K562 (cell line): ENCODE measurements at regions not wholly inside any gene's neighbourhood (a gene's known extent, or its start where the extent isn't known, plus 50 kb on each side); places are given as distances from the start of the nearest gene placed in this dataset.

Experiments
- ATAC-seq: fragments of 200-7000 bp; cut with Tn5 transposase; 3 replicates; pipeline ENCODE4 v1.9.1; 2020; ENCODE audit warnings: moderate library complexity
- BruUV-seq: library from RNA; stranded (reverse); fragments of 400-500 nt; replicated peaks from 2 replicates; lab custom pipeline; 2021; lab: Mats Ljungman, UMichigan
- CTCF ChIA-PET: fragments of 300-600 bp; formaldehyde crosslinking; extraction: SDS; loops from one replicate; lab custom pipeline; 2021; ENCODE audit warnings: low intra/inter-chr PET ratio; lab: Yijun Ruan, JAX
- POLR2A ChIA-PET: fragments of 300-600, 350-650 bp; sonication (Branson Sonifier 250); formaldehyde crosslinking; extraction: SDS; loops from one replicate; lab custom pipeline; 2021; ENCODE audit warnings: antibody characterized with exemption, inconsistent platforms; lab: Yijun Ruan, JAX
- DNase-seq, 4 experiments: peaks; one replicate each; pipeline versions ENCODE4 v3.0.0 to v3.0.0-alpha.2; 2011 to 2018; ENCODE audit warnings: low spot score in 3 of 4, mixed read lengths in 3 of 4; ENCODE audit errors: extremely low read depth in 1 of 4
- FAIRE-seq: peaks from 2 replicates; lab custom pipeline; 2011; peaks lifted over from hg19 to GRCh38; lab: Jason Lieb, UNC
- H2AFZ ChIP-seq: 2 replicates; pipeline ENCODE4 v1.6.0; 2011; ENCODE audit warnings: low read depth, low read length, control low read depth, inconsistent platforms
- H3K27ac ChIP-seq: fragments of 200-600 bp; 3 replicates; pipeline ENCODE4 v1.8.0; 2011; ENCODE audit warnings: low read depth, mild to moderate bottlenecking, control low read depth, inconsistent platforms, low read length, moderate library complexity, mixed read lengths; ENCODE audit errors: extremely low read depth
- H3K27me3 ChIP-seq, 2 experiments: fragments of 300-600 bp in 1 of 2; 2 replicates in 1 of 2; 3 replicates in 1 of 2; pipeline versions ENCODE4 v1.6.0 to v1.8.0; 2011; ENCODE audit warnings: inconsistent platforms in 2 of 2, low read length in 2 of 2, mild to moderate bottlenecking in 1 of 2, mixed read lengths in 1 of 2, moderate library complexity in 1 of 2; ENCODE audit not compliant: control insufficient read depth in 2 of 2, insufficient read depth in 2 of 2
- H3K36me3 ChIP-seq: fragments of 300-600 bp; 3 replicates; pipeline ENCODE4 v1.8.0; 2011; ENCODE audit warnings: mild to moderate bottlenecking, low read length, inconsistent platforms; ENCODE audit not compliant: control insufficient read depth, insufficient read depth
- H3K4me1 ChIP-seq, 2 experiments: fragments of 200-600 bp in 1 of 2; replicated peaks in 1 of 2; 2 replicates in 1 of 2; 3 replicates in 1 of 2; pipeline versions ENCODE4 v1.5.1 to v1.8.0; 2011; ENCODE audit warnings: inconsistent platforms in 2 of 2, low read length in 2 of 2, mild to moderate bottlenecking in 1 of 2, mixed read lengths in 1 of 2, moderate library complexity in 1 of 2; ENCODE audit not compliant: control insufficient read depth in 2 of 2, insufficient read depth in 2 of 2
- H3K4me2 ChIP-seq: 2 replicates; pipeline ENCODE4 v1.6.1; 2011; ENCODE audit warnings: low read length, control low read depth, inconsistent platforms, mixed read lengths; ENCODE audit not compliant: insufficient read depth
- H3K4me3 ChIP-seq: fragments of 200-600 bp; sonication (generic), shearing (Covaris generic); 2 replicates; pipeline ENCODE4 v1.5.1; 2016; ENCODE audit warnings: control low read depth, inconsistent platforms
- H3K79me2 ChIP-seq: fragments of 200-600 bp; 3 replicates; pipeline ENCODE4 v1.8.0; 2011; ENCODE audit warnings: low read length, inconsistent platforms; ENCODE audit not compliant: control insufficient read depth, insufficient read depth
- H3K9ac ChIP-seq, 2 experiments: 2 replicates each; pipeline versions ENCODE4 v1.6.0 to v1.6.1; 2011; ENCODE audit warnings: low read depth in 2 of 2, low read length in 2 of 2, control low read depth in 1 of 2, inconsistent platforms in 1 of 2, mild to moderate bottlenecking in 1 of 2, mixed read lengths in 1 of 2; ENCODE audit not compliant: insufficient read depth in 1 of 2
- H3K9me1 ChIP-seq: one replicate; pipeline ENCODE4 v1.6.0; 2011; ENCODE audit warnings: inconsistent platforms, mild to moderate bottlenecking, low read length, moderate library complexity; ENCODE audit not compliant: control insufficient read depth, insufficient read depth
- H3K9me3 ChIP-seq: replicated peaks from 2 replicates; pipeline ENCODE4 v1.5.1; 2011; ENCODE audit warnings: low read depth, low read length, inconsistent platforms; ENCODE audit not compliant: control insufficient read depth, insufficient read depth
- H4K20me1 ChIP-seq: replicated peaks from 2 replicates; pipeline ENCODE4 v1.6.1; 2011; ENCODE audit warnings: low read length, inconsistent platforms, mixed read lengths; ENCODE audit not compliant: control insufficient read depth, insufficient read depth
- CCNT2 ChIP-seq: IDR thresholded peaks from 2 replicates; pipeline ENCODE4 v1.6.1; 2011; ENCODE audit warnings: borderline replicate concordance, low read depth, mild to moderate bottlenecking, moderate library complexity, mixed read lengths, low read length; ENCODE audit not compliant: insufficient read length; ENCODE audit errors: extremely low read depth
- DIDO1 ChIP-seq: fragments of 450-650 bp; IDR thresholded peaks from 2 replicates; pipeline ENCODE4 v1.6.1; 2016; ENCODE audit warnings: low read depth, missing biosample characterization, missing genetic modification characterization
- HIVEP1 ChIP-seq: fragments of 250-450 bp; sonication (Bioruptor Pico); IDR thresholded peaks from 2 replicates; pipeline ENCODE4 v1.4.0; 2020; ENCODE audit warnings: mild to moderate bottlenecking
- HNRNPH1 ChIP-seq: fragments of 200-400 bp; formaldehyde crosslinking; optimal IDR thresholded peaks from 2 replicates; pipeline ENCODE3; 2017; ENCODE audit warnings: low read depth, mild to moderate bottlenecking, low read length, moderate library complexity
- JUN ChIP-seq, 2 experiments: sonication (generic) in 1 of 2; formaldehyde crosslinking in 1 of 2; IDR thresholded peaks; 2 replicates each; pipeline versions ENCODE4 v1.6.1 to v1.8.0; 2012 to 2022; ENCODE audit warnings: borderline replicate concordance in 2 of 2, mild to moderate bottlenecking in 2 of 2, improper control_type of control experiment in 1 of 2, low read depth in 1 of 2, low read length in 1 of 2, missing genetic modification reagents in 1 of 2
- KDM2B ChIP-seq: fragments of 250-450 bp; sonication (Bioruptor Pico); IDR thresholded peaks from 2 replicates; pipeline ENCODE4 v1.8.0; 2021; ENCODE audit warnings: mild to moderate bottlenecking, moderate library complexity
- PCBP1 ChIP-seq: fragments of 200-400 bp; formaldehyde crosslinking; IDR thresholded peaks from 2 replicates; pipeline ENCODE4 v1.6.1; 2018; ENCODE audit warnings: mild to moderate bottlenecking, low read depth, low read length; ENCODE audit not compliant: poor library complexity, severe bottlenecking
- RHOXF2B ChIP-seq: fragments of 250-450 bp; sonication (Bioruptor Pico); conservative IDR thresholded peaks from 2 replicates; pipeline ENCODE4 v1.5.1; 2021
- TCFL5 ChIP-seq: fragments of 250-450 bp; sonication (Bioruptor Pico); conservative IDR thresholded peaks from 2 replicates; pipeline ENCODE4 v1.6.1; 2021; ENCODE audit warnings: mild to moderate bottlenecking, moderate library complexity, matching md5 sums
- TFAM ChIP-seq: fragments of 250-450 bp; sonication (Bioruptor Pico); conservative IDR thresholded peaks from 2 replicates; pipeline ENCODE4 v1.5.0; 2021; ENCODE audit warnings: mild to moderate bottlenecking, moderate library complexity
- XRCC5 ChIP-seq: fragments of 200-400 bp; formaldehyde crosslinking; IDR thresholded peaks from 2 replicates; pipeline ENCODE4 v1.6.1; 2017; ENCODE audit warnings: low read depth, mild to moderate bottlenecking, low read length
- ZC3H8 ChIP-seq: fragments of 450-650 bp; IDR thresholded peaks from 2 replicates; pipeline ENCODE4 v1.6.1; 2017
- ZNF217 ChIP-seq: sonication (generic); formaldehyde crosslinking; IDR thresholded peaks from 2 replicates; pipeline ENCODE4 v1.8.0; 2022; ENCODE audit warnings: mild to moderate bottlenecking, missing genetic modification reagents
- ZNF668 ChIP-seq: fragments of 250-450 bp; sonication (Bioruptor Pico); IDR thresholded peaks from 2 replicates; pipeline ENCODE4 v1.8.0; 2022; ENCODE audit warnings: mild to moderate bottlenecking, inconsistent platforms
- WGBS: fragments of 100-300 bp; shearing (Covaris generic); methylation state at CpG from one replicate; pipeline ENCODE4 v1.1.6; 2016; ENCODE audit warnings: low coverage, mixed read lengths; ENCODE audit not compliant: insufficient coverage; ENCODE audit errors: missing lambda C conversion rate; 5-methylcytosine and 5-hydroxymethylcytosine counted together
- in situ Hi-C: fragments of 300-500 bp; cut with MboI; formaldehyde crosslinking; loops from 4 replicates; pipeline ENCODE4 v1.15.0; 2018; ENCODE audit warnings: inconsistent platforms, mixed read lengths
- intact Hi-C: fragments of 100-400 bp; cut with micrococcal nuclease; formaldehyde crosslinking; loops from 2 replicates; pipeline ENCODE4 v1.14.2; 2022
- TF ChIP-seq, protein P1 (sequence below): IDR thresholded peaks from 3 replicates; pipeline ENCODE4 v1.6.1; 2011; ENCODE audit warnings: borderline replicate concordance, mild to moderate bottlenecking; ENCODE audit not compliant: insufficient read length, insufficient read depth
- TF ChIP-seq, protein P2 (sequence below): IDR thresholded peaks from 2 replicates; pipeline ENCODE4 v1.6.1; 2011; ENCODE audit not compliant: insufficient read length; ENCODE audit errors: extremely low read depth
- TF ChIP-seq, protein P3 (sequence below): sonication (generic); formaldehyde crosslinking; IDR thresholded peaks from 2 replicates; pipeline ENCODE4 v1.8.1; 2023; ENCODE audit warnings: mild to moderate bottlenecking, missing genetic modification reagents, moderate library complexity
- TF ChIP-seq, protein P4 (sequence below): fragments of 250-450 bp; sonication (Bioruptor Pico); IDR thresholded peaks from 2 replicates; pipeline ENCODE4 v1.4.0; 2020; ENCODE audit warnings: mild to moderate bottlenecking, moderate library complexity

DNA sequence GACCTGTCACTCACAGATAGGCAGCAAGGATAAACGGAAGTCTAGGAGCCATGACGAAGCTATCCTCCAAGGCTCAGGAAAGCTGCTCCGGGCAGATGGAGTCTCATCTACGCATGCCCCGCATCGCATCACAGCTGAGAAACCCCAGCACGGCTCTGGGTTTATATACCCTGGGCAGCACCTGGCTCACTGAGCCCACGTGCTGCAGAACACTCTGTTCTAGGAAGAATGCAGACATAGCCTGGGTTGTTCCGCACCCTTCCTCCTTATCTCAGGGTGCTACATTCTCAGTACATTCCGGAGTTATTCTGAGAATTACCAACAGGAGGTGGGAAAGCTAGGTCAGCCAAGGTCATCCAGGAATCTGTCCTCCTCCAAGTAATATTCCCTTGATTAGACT is 260.4 kb downstream of the CBLN4 start (continued):
- TF ChIP-seq, protein P1, sequence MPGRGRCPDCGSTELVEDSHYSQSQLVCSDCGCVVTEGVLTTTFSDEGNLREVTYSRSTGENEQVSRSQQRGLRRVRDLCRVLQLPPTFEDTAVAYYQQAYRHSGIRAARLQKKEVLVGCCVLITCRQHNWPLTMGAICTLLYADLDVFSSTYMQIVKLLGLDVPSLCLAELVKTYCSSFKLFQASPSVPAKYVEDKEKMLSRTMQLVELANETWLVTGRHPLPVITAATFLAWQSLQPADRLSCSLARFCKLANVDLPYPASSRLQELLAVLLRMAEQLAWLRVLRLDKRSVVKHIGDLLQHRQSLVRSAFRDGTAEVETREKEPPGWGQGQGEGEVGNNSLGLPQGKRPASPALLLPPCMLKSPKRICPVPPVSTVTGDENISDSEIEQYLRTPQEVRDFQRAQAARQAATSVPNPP = no peak

DNA sequence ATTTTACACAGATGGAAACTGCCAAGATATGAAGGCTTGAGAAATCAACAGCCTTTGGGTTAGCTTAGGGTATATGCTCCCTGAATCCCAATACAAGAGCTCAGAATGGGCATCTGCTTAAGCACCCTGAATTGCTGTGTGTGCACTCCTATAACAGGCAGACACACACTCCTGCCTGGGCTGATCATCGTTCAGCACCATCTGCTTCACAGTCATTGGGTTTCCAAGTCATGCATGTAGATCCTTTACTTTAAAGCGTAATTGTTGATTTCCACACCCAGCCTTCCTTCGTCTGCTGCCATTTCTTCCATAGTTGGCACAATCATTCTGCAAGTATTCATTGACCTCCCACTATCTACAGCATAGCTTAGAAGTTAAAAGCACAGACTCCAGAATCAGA is 263.5 kb downstream of the CBLN4 start:
- Histone ChIP-seq H3K9me1 (no peaks in the 10 kb centered on the region), H3K9ac (no peak overlapping the region), H3K27ac (no peak overlapping the region), H4K20me1 (no peaks in the 10 kb centered on the region), H3K9me3 (no peaks in the 10 kb centered on the region), H3K79me2 (no peaks in the 10 kb centered on the region), H3K4me2 (no peak overlapping the region), H3K36me3 (no peaks in the 10 kb centered on the region), H3K27me3 (no peaks in the 10 kb centered on the region), H2AFZ (no peak overlapping the region), H3K4me3 (no peak overlapping the region), H3K4me1 (no peaks in the 10 kb centered on the region)
- 7% methylated on average over 3 of the region's 3 CpGs for WGBS
- intact Hi-C loops = no loop called here
- in situ Hi-C loops = no loop called here
- CTCF ChIA-PET = no interaction called here
- FAIRE-seq (no peak), DNase-seq (no peak), ATAC-seq (no peak)
- POLR2A ChIA-PET = no interaction called here
- BruUV-seq = no TSS peak
- TF ChIP-seq, protein P2, sequence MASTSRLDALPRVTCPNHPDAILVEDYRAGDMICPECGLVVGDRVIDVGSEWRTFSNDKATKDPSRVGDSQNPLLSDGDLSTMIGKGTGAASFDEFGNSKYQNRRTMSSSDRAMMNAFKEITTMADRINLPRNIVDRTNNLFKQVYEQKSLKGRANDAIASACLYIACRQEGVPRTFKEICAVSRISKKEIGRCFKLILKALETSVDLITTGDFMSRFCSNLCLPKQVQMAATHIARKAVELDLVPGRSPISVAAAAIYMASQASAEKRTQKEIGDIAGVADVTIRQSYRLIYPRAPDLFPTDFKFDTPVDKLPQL = no peak
- TF ChIP-seq ZNF668 (no peak), JUN (IDR thresholded peaks at IDR 0.05; ENCODE audit: borderline replicate concordance, low read depth, low read length) (no peak), JUN (CRISPR knock-in tag; IDR thresholded peaks at IDR 0.05; ENCODE audit: borderline replicate concordance) (no peak), DIDO1 (tag) (no peak), PCBP1 (no peak), TCFL5 (CRISPR knock-in tag) (no peak), RHOXF2B (CRISPR knock-in tag) (no peak), HNRNPH1 (no peak), KDM2B (CRISPR knock-in tag) (no peak), ZNF217 (CRISPR knock-in tag) (no peak), CCNT2 (no peak), HIVEP1 (CRISPR knock-in tag) (no peak), XRCC5 (no peak), TFAM (CRISPR knock-in tag) (no peak), ZC3H8 (no peak)
- TF ChIP-seq, protein P3, sequence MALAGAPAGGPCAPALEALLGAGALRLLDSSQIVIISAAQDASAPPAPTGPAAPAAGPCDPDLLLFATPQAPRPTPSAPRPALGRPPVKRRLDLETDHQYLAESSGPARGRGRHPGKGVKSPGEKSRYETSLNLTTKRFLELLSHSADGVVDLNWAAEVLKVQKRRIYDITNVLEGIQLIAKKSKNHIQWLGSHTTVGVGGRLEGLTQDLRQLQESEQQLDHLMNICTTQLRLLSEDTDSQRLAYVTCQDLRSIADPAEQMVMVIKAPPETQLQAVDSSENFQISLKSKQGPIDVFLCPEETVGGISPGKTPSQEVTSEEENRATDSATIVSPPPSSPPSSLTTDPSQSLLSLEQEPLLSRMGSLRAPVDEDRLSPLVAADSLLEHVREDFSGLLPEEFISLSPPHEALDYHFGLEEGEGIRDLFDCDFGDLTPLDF = no peak
- TF ChIP-seq, protein P4, sequence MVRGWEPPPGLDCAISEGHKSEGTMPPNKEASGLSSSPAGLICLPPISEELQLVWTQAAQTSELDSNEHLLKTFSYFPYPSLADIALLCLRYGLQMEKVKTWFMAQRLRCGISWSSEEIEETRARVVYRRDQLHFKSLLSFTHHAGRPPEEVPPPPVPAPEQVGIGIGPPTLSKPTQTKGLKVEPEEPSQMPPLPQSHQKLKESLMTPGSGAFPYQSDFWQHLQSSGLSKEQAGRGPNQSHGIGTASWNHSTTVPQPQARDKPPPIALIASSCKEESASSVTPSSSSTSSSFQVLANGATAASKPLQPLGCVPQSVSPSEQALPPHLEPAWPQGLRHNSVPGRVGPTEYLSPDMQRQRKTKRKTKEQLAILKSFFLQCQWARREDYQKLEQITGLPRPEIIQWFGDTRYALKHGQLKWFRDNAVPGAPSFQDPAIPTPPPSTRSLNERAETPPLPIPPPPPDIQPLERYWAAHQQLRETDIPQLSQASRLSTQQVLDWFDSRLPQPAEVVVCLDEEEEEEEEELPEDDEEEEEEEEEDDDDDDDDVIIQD (CRISPR knock-in tag) = no peak
